HFFc6 (cell line): ENCODE measurements at regions not wholly inside any gene's neighbourhood (a gene's known extent, or its start where the extent isn't known, plus 50 kb on each side); places are given as distances from the start of the nearest gene placed in this dataset.

Experiments
- DNase-seq: peaks from one replicate; pipeline ENCODE4 v3.0.0-alpha.2; 2018
- H3K27ac Mint-ChIP-seq: 2 replicates; pipeline ENCODE4 v1.8.0; 2020; ENCODE audit warnings: mild to moderate bottlenecking, mixed read lengths
- H3K27me3 Mint-ChIP-seq: 2 replicates; pipeline ENCODE4 v1.8.0; 2021; ENCODE audit warnings: mild to moderate bottlenecking, moderate library complexity, mixed read lengths; ENCODE audit not compliant: insufficient read depth
- H3K36me3 Mint-ChIP-seq: 2 replicates; pipeline ENCODE4 v1.8.0; 2021; ENCODE audit warnings: low read depth, mixed read lengths
- H3K4me1 Mint-ChIP-seq: 2 replicates; pipeline ENCODE4 v1.8.0; 2020; ENCODE audit warnings: low read depth, mixed read lengths
- H3K4me3 Mint-ChIP-seq: 2 replicates; pipeline ENCODE4 v1.8.0; 2020; ENCODE audit warnings: mild to moderate bottlenecking, moderate library complexity, mixed read lengths
- H3K9me3 Mint-ChIP-seq: 2 replicates; pipeline ENCODE4 v1.8.0; 2020; ENCODE audit warnings: mild to moderate bottlenecking, mixed read lengths
- TF ChIP-seq, protein P1 (sequence below): fragments of 200-600 bp; sonication (generic); IDR thresholded peaks from 2 replicates; pipeline ENCODE4 v1.5.0; 2021; ENCODE audit warnings: antibody characterized with exemption, mild to moderate bottlenecking

GRCh38 chr6:1054653-1055014 lies 257.3 kb upstream of the FOXQ1 start:
- TF ChIP-seq, protein P1, sequence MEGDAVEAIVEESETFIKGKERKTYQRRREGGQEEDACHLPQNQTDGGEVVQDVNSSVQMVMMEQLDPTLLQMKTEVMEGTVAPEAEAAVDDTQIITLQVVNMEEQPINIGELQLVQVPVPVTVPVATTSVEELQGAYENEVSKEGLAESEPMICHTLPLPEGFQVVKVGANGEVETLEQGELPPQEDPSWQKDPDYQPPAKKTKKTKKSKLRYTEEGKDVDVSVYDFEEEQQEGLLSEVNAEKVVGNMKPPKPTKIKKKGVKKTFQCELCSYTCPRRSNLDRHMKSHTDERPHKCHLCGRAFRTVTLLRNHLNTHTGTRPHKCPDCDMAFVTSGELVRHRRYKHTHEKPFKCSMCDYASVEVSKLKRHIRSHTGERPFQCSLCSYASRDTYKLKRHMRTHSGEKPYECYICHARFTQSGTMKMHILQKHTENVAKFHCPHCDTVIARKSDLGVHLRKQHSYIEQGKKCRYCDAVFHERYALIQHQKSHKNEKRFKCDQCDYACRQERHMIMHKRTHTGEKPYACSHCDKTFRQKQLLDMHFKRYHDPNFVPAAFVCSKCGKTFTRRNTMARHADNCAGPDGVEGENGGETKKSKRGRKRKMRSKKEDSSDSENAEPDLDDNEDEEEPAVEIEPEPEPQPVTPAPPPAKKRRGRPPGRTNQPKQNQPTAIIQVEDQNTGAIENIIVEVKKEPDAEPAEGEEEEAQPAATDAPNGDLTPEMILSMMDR = no peak
- H3K4me1 Mint-ChIP-seq = no peaks in the 10 kb centered on the region
- no peaks in the 10 kb centered on the region for H3K36me3 Mint-ChIP-seq
- H3K4me3 Mint-ChIP-seq = no peak overlapping the region
- H3K27me3 Mint-ChIP-seq = peaks cover 6% of the 10 kb centered on the region
- H3K9me3 Mint-ChIP-seq = no peaks in the 10 kb centered on the region
- H3K27ac Mint-ChIP-seq = no peak overlapping the region
- no peak for DNase-seq

- no peaks in the 10 kb centered on the region for H3K36me3 Mint-ChIP-seq
- TF ChIP-seq, protein P1 = no peak
- DNase-seq = no peak
- peaks cover 7% of the 10 kb centered on the region for H3K27me3 Mint-ChIP-seq
- H3K4me1 Mint-ChIP-seq = no peaks in the 10 kb centered on the region
- H3K4me3 Mint-ChIP-seq = no peak overlapping the region
- no peak overlapping the region for H3K27ac Mint-ChIP-seq
- no peaks in the 10 kb centered on the region for H3K9me3 Mint-ChIP-seq
Observed at GRCh38 chr6:1053586-1053985, 258.3 kb upstream of the FOXQ1 start.

DNA sequence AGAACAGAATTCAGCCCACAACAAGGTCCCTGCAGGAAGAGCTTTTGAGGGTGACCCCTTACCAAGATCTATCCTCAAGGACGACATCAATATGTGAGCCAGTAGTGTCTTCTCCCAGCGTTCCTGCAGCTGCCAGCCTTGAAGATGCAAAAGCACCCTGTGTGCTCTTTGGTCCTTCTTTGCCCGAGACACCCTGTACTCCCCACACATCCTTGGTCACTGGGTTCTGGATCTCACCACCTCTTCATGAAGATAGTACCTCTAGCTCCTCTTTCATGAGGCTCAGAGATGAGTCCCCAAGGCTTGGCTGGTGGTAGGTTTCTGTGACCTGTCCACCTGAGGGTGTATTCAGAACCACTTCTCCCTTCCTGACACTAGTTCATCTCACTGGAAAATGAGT lies 259.6 kb upstream of the FOXQ1 start:
- no peak overlapping the region for H3K27ac Mint-ChIP-seq
- H3K9me3 Mint-ChIP-seq = no peaks in the 10 kb centered on the region
- no peak overlapping the region for H3K4me3 Mint-ChIP-seq
- DNase-seq = no peak
- TF ChIP-seq, protein P1 = no peak
- peaks cover 17% of the 10 kb centered on the region for H3K27me3 Mint-ChIP-seq
- peaks cover 6% of the 10 kb centered on the region for H3K4me1 Mint-ChIP-seq
- no peaks in the 10 kb centered on the region for H3K36me3 Mint-ChIP-seq

DNA sequence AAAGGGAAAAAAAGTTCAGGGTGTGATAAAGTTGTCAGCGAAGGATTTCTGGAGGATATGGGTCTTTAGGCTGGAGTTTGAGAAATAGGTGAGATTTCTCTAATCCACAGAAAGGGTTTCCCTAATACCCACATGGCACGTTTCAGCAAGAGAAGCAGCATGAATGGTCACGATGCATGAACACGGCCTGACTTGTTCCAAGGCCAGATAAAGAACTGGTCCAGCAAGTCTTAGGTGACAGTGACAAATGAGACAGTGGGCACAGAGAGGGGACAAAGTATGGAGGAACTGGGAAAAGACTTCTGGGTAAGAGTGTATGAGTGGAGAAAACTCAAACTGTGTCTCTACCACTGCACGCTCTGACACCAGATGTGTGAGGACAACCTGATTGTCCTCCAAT lies 262.0 kb upstream of the FOXQ1 start:
- H3K4me1 Mint-ChIP-seq = peaks cover 6% of the 10 kb centered on the region
- peaks cover 22% of the 10 kb centered on the region for H3K27me3 Mint-ChIP-seq
- no peak overlapping the region for H3K27ac Mint-ChIP-seq
- DNase-seq = no peak
- TF ChIP-seq, protein P1 = no peak
- H3K4me3 Mint-ChIP-seq = no peak overlapping the region
- no peaks in the 10 kb centered on the region for H3K36me3 Mint-ChIP-seq
- no peaks in the 10 kb centered on the region for H3K9me3 Mint-ChIP-seq

DNA sequence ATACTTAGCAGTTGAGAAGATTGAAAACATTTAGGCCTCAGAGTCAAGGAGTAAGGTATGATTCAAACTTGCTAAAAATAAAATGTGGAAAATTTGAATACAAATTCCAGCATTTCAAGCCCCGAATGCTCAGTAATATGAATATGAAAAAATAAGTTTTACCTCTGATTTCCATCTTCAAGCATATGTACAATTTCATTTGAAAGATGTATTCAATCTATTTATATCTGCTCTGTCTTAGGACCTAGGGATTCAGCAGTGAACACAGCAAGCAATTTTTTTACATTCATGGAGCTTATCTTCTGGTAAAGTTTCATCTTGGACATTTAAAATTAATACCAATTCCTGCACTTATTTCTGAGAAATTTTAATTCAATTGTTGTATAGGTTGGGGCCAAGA lies 262.7 kb upstream of the FOXQ1 start:
- no peaks in the 10 kb centered on the region for H3K36me3 Mint-ChIP-seq

More for the DNA sequence above, 262.7 kb upstream of the FOXQ1 start:
- Mint-ChIP-seq H3K9me3 (no peaks in the 10 kb centered on the region), H3K27me3 (peaks cover 25% of the 10 kb centered on the region), H3K4me1 (peaks cover 6% of the 10 kb centered on the region), H3K4me3 (no peak overlapping the region), H3K27ac (no peak overlapping the region)
- no peak for DNase-seq
- TF ChIP-seq, protein P1 = no peak
